ENCODE measurements at regions not wholly inside any gene's neighbourhood (a gene's known extent, or its start where the extent isn't known, plus 50 kb on each side); places are given as distances from the start of the nearest gene placed in this dataset.

DNA sequence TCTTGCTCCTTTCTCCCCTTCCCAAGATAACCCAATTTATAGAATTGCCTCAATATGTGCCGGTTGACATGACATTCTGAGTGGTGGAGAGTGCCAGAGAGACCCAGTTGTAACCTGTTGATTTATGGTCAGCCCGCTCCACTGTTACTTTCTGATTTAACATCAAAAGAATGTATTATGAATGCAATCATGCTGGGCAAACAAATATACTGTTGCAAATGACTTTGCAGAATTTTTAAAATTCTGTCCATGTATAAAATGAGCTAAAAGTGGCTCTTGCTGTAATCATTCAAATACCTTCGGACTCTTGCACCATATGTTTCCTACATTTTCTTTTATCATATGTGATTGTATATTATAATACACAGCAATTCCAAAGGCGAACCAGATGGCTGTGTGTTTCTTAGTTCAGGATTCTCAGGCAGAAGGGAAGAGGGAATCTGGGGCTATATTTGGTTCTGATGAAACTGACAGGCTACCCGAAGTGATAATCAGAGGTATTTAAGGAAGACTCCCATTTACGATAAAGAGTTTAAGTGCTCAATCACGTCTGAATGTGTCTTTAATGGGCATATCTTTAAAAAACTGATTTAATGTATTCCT is 131.7 kb downstream of the CLCN4 start:
- no peak for DNase-seq

DNA sequence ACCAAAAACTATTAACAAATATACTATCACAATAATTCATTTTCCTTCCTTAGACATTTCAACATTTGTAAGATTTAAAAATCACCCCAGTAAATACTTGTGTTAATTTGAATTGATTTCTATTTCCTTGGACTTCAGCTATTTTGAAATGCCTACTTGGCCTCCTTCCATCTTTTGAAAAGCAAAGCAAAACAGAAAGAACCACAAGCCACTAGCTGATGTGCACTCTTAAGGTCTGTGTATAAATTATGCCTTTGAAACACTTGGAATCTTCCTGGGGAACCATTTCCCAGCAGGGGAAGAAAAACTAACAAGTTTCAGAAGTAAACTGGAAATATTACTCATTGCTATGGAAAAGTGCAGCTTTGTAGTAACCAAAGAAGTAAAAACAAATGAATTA is 139.8 kb downstream of the CLCN4 start:
- DNase-seq = peak; percentile 27 to 33

DNA sequence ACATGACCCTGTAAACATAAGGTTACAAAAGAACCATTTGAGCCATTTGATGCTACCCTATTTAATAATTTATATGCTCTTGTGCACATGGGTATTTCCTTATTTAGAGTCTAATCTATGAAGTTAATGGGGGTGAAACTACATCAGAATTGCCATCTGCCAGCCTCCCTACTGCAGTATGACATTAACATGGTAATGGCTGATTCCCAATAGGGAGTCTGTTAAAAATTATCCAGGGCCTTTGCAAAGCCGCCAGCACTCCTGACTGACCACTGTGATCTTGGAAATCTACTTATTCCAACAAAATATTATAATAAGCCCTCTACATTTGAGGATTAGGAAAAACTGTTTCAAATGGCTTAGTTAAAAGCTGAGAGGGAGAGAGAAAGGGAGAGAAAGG is 153.7 kb downstream of the CLCN4 start:
- DNase-seq = no peak

DNA sequence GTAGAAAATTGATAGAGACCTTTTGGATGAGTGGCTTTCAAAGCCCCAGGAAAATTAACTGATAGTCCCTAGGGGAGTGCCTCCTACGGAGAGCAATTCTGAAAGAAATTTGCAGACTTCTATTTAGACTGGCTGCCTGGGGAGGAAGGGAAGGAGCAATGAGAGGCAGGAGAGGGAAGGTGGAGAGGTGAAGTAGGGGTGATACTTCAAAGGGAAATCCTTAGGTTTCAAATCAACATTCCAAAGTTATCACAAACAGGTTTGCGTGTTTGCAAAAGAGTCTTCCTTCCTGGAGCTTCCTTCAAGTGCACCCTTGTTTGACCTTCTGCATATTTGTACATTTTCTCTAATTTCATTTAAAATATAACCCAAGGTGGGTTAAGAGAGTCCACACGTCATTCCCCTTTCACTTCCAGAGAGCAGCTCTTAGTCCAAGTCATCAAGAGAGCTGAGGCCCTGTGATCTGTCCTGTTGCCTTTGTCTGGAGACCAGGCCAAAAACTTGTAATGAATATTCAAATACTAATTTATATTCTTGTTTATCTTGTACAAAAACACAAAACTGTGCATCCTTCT is 157.8 kb downstream of the CLCN4 start:
- no peak for DNase-seq

DNA sequence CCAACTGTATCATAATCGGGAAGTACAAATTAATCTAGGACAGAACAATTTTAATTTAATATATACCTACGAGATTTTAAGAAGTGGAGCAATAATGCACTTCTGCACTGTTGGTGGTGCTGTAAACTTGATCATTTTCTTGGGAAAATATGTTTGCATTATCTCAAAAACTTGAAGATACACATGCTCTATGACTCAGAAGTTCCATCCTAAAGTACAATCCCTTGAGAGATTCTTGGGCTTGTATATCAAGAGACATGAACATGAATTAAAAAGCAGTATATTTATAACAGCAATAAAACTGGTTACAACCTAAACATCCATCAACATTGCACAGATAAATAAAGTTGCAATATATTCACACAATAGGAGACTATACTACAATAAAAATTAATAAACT is 168.8 kb downstream of the CLCN4 start:
- DNase-seq = no peak

DNA sequence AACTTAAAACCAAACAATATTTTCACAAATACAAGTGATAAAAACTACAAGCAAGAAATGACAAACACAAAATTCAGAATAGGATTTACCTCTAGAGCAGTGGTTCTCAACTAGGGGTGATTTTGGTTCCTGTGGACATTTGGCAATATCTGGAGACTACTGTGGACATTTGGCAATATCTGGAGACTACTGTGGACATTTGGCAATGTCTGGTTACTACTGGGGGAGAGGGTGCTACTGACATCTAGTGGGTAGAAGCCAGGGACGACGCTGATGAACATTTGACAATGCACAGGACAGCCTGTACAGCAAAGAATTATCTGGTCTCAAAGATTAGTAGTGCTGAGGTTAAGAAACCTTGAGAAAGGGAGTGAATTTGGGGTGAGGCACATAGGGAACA is 169.8 kb downstream of the CLCN4 start:
- no peak for DNase-seq

DNA sequence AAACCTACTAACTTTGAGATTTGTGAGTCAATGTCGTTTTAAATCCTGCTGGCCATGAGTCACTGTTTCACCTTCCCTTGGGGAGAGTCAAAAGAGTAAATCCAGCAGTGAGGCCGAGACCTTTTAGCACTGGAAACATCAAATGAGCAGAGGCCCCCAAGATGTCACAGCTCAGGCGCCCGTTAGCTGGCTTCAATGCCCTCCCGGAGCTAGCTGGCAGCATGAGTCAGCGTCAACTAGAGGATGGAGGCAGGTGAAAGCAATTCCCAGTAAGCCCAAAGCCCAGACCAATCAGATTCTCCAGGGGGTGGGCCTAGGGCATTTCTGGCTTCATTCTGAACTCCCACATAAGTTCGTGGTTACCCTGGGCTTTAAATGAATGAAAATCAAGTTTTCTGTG is 170.9 kb downstream of the CLCN4 start:
- no peak for DNase-seq

DNA sequence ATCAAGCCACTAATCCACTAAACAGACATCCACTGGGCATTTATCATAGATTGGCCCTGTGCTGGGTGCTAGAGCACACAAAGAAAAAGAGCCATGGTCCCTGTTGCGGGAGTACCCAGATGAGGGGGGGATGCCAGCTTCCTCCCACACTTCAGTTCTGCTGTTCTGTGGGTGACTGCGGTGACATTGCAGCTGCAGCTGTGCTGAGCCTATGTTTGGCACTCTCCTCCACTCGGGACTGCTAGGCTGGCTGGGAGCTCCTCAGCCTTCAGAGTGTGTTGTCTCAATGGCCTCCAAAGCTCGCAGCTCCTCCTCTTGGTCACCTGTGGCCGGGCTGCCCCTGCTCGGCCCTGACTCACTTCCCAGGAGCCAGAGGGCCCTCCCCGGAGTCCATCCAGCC is 173.2 kb downstream of the CLCN4 start:
- no peak for DNase-seq

DNA sequence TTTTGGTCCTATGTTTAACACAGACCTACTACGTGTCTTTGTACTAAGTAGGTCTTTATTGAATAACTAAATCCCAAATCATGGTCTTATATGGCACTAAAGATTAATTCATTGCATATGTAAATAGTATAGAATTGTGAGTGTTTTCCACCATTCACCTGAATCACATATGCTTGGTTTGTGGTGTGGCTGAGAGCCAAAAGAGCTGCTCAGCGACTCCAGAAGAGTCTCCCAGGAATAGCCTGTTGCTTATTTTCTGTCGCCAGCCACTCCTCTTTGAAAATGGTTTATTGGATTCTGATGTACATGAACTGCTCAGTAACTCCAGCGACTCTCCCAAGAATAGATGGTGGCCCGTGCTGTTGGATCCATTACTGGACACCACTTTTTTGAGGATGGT is 184.5 kb downstream of the CLCN4 start:
- DNase-seq = no peak

DNA sequence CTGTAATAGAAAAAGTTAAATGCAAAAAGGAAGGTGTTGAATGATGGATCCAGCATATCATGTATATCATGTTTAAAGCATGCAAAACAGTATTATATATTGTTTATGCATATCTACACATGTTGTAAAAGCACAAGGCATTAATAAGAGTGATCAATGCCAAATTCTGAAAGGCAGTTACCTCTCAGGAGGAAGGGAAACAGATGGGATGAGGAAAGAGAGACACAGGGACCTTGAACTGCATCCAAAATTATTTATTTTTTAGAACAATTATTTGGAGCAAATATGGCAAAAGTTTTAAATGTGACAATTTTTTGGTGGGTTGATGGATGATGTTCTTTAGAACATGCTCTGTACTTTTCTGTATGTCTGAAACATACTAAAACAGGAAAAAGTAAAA is 193.4 kb downstream of the CLCN4 start:
- no peak for DNase-seq

DNA sequence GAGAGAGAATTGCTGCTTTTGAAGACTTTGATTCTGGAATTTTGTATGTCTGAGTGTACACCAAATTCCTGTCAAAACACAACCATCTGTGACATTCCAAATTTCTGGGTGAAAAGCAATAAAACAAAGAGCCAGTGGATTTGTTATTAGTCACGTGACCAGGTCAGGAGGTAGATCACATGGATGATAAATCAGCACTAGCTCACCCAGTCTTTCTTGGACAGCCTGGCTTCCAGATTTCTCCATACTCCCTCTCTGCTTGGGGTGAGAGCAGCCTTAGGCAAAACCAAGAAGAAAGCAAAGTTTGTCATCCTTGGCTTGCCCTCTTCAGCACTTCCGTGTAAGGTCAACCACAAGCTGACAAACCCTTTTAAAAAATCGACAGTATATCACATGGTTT is 194.2 kb downstream of the CLCN4 start:
- DNase-seq = no peak

DNA sequence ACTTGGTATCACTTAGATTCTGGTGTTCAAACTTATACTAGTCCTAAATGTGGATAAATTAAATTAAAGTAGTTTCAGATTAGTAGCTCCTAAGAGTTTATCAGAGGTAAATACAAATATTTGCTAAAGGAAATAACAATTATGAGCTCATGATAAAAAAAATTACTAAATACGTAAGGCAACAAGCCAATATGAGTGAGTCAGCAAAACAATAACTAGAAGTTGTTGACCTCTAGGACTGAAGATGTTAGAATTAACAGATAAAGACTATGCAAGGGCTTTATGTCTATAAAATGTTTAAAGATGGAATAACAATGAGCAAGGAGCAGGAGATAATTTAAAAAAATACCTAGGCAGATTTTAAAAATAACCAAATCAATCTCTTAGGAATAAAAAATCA is 195.8 kb downstream of the CLCN4 start:
- DNase-seq = no peak

DNA sequence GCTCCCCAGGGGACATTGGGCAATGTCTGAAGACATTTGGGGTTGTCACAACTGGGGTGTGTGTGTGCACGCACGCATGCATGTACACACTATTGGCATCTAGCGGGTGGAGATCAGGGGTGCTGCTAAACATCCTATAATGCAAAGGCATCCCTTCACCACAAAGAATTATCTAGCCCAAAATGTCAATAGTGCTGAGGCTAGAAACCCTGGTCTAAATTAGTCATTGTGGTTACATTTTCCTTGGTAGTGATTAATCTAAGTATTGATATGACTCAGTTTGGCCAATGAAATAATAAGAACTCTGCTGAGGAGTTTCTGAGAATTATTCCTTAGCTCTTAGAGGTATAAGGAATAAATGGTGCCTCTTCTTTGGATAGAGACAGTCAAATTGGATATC is 200.2 kb downstream of the CLCN4 start:
- DNase-seq = no peak

DNA sequence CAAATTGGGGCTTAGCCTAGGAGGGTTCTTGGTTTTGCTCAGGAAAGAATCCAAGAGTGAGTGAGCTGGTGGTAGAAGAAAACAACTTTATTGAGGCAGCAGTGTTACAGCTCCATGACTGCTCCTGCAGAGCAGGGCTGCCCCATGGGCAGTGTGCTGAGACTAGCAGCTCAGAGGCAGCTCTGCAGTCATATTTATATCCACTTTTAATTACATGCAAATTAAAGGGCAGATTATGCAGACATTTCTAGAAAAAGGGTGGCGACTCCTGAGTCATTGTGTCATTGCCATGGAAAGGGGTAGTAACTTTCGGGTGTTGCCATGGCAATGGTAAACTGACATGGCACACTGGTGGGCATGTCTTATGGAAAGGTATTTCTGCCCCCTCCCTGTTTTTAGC is 202.2 kb downstream of the CLCN4 start:
- no peak for DNase-seq

DNA sequence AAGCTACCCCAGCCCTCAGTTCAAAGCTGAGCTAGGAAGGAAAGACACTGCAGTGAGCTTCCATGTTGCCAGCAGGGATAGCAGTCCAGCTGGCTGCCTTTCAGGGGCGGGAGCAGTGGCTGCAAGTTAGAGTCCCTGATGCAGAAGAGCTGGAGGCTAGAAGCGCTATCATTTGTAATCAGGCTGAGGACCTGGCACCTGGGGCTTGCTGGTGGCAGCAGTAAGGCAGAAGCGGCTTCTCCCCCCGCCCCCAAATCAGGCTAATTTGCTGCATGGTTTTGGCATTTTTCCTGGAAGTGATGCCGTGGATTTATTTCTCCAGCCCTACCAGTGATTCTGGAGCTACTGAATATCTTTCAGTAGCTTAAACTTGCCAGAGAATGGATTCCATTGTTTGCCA is 203.3 kb downstream of the CLCN4 start:
- peak in 1 of 2 donors; percentile 11 for DNase-seq

DNA sequence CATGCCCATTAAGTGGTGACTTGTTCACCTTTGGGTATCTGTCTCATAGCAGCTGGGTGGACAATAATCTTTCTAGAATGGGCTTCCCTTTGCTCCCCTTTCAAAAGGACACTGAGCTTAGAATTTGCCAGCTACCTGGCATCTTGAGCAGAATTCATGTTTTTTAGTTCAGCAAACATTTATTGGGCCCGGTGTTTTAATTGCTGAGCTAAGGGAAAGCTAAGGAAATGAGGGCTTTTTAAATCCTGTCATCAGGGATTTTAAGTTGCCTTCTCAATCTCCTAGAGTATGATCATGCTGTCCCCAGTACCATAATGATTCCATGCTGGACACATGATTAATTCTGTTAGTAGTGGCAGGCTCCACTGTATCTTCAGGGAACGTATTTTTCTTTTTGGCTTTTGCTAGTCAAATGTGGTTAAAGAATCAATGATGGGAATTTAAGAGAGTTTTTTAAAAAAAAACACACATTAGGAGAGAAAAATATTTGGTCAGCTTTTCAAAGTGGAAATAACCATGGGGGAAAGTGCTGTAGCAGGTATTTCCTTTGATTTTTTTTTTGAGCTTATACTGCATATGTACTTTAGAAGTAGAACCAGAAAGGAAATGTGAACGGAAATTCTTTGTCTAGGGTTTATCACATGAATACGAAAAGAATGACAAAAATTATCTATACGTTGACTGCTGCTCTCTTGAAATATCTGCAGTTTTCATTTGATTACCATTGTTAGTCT is 208.9 kb downstream of the CLCN4 start:
- DNase-seq = no peak

DNA sequence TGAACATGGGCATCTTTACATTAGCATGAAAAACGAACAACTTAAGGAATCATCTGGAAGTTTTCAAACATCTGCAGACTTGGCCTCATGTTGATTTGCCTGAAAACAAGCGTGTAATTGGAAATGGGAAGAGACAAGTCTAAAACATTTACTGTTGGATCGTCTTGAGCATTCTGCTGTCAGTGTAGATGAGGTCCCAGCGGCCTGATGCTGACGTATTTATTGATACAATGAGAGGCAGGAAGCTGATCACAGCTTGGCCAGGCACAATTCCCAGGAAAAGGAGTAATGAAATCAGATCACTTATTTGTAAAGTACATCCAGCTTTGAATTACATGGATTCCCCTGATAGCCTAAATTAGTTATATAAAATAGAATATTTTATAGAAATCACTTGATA is 210.6 kb downstream of the CLCN4 start:
- no peak for DNase-seq

DNA sequence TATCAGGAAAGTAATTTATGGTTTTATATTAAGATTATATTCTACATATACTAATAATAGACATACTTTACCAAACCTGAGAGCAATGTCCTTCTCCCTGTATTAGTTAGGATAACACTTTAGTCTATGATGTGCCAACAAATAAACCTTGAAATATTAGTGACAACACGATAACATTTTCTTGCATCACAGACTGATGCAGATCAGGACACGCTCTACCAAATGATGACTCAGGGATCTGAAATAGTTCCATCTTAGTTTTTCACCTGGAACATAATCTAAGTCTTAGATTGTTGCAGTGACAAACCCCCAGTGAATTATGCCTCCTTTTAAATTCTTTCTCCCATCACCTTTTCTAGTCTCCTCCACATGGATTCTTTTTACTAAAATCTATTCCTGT is 214.2 kb downstream of the CLCN4 start:
- DNase-seq = no peak

DNA sequence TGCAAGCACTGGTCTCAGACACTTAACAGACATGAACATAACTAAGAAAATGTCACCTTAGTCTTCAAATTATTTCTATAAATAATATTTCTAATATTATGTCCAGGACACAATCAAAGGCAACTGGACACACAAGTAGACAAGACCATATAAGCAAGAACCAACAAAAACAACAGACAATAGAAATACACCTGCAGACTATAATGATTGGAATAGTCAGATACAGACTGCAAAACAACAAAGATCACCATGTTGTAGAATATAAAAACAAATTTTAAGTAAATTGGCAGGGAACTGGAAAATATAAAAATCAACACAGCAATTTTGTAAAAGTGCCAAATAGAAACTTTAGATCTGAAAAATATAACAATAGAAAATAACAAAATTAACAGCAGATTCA is 220.7 kb downstream of the CLCN4 start:
- no peak for DNase-seq

DNA sequence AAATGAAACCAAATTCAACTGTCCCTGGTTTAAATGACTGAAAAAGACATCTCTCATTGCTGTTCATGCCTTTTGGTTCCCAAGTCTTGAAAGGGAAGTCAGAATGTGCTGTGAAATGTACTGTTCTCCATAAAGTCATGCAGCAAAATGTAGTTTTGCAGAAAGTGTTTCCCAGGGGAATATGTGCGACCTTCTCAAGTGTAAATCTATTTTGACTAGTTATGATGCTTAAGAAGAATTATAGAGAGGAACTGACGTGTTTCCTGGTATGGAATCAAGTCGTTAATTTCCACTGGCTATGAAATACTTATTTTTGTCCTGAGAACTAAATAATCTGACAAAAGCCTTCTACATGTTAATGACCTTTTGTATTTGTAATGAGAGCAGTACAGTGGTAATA is 223.1 kb downstream of the CLCN4 start:
- no peak for DNase-seq

DNA sequence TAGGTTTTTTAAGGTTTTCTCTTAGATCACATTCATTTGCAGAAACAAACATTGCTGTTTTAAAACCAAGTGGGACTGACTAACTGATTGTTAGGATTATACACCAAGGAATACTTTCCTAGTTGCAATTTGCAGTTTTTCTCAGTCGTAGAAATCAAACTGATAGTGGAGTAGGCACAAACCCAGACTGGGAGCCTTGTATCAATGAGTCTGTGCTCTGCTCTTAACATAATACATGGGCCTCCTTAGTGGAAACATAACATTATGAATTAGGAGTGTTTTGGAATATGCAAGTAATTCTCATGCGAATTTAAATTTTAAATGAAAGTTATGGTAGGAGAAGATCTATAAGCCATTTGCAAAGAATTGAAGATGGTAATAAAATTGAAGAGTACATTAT is 223.5 kb downstream of the CLCN4 start:
- no peak for DNase-seq

DNA sequence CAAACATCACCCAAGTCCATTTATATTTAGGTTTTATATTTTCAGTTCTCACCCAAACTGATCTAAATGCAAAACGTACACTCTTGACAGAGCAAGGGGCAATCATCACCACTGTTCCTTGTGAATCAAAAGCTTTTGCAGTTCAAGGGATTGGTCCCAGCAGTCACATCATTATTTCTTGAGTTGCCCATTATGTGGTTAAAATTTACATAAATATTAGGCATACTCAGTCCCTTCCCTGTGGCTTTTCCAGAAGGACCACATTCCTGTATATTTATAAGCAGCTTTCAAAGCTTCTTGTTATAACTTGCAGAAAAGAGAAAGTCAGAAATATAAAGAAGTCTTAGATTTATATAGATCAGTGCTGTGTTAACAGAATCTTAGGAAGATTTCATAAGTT is 224.4 kb downstream of the CLCN4 start:
- DNase-seq = no peak

DNA sequence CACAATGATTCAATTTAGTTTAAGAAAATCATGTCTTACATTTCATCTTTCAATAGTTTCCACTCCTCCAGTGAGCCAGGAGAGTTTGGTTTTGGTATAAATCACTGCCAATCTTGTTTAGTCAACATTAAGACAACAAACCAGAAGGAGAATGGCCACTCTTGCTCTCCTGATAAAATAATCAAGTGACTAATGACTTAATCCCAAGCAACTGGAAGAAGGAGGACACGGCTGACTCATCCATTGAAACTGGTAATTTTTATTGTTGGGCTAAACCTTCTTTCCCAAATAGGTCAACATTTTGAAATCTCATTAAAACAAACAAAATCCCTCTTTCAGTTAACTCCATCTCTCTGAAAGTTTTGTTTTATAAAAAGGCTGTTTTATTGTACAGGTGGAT is 230.2 kb downstream of the CLCN4 start:
- DNase-seq = no peak

DNA sequence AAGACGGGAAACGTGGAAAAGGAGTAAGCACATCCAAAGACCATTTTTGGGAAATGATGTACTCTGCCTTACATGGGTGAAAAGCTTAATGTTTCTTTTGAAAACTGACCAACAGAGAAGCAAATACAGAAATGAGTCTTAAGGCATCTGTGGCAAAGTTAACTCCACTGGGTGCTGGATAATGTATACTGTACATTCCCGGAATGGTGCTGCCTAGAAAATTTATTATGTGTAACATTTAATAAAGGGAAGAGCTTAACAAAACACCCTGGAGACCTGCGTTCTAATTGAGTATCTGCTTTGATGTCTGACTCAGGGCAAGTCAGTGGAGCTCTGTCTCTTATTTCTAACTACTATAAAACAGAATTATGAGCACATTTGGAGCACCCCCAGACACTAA is 230.2 kb downstream of the MID1 start:
- no peak for DNase-seq

Data from right lung (tissue), 2 donors.